Astrocyte (in vitro differentiated cells and primary cell): ENCODE measurements at regions not wholly inside any gene's neighbourhood (a gene's known extent, or its start where the extent isn't known, plus 50 kb on each side); places are given as distances from the start of the nearest gene placed in this dataset.

Experiments
- CTCF ChIP-seq: IDR thresholded peaks from 2 replicates; pipeline ENCODE4 v1.5.1; 2011; ENCODE audit warnings: low read depth, mild to moderate bottlenecking, inconsistent platforms, low read length, moderate library complexity; ENCODE audit not compliant: insufficient read depth
- EZH2 ChIP-seq: IDR thresholded peaks from 2 replicates; pipeline ENCODE4 v1.6.1; 2012; ENCODE audit warnings: mild to moderate bottlenecking, low read length, inconsistent platforms; ENCODE audit not compliant: insufficient read depth

GRCh38 chr15:69816522-69816921, 281.2 kb downstream of the TLE3 start:
- TF ChIP-seq CTCF (no peak), EZH2 (no peak)
